ENCODE measurements at regions not wholly inside any gene's neighbourhood (a gene's known extent, or its start where the extent isn't known, plus 50 kb on each side); places are given as distances from the start of the nearest gene placed in this dataset.

DNA sequence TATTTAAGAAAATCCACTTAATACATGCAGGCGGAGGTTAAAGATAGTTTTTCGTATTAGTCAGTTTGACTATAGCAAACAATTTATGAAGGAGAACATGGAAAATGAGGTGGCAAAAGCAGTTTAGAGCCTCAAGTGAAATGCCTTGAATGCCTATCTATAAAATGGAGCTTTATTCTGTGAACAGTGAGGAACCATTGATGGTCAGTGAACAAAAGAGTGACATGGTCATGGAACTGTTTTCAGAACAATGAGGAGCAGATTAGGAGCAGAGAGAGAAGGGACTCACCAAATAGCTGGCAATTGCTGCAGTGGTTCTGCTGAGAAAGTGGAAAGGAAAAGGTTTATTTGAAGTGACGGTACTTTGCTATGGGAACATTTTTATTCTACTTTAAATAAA is 299.8 kb downstream of the DUSP10 start:
- 70% methylated on average over 2 of the region's 3 CpGs for WGBS (ENCODE audit: insufficient coverage)
- H3K9me3 Mint-ChIP-seq: no peaks in the 10 kb centered on the region
- DNase-seq (no peak), ATAC-seq (replicated peaks in 1 of 4) (no peak)
- H3K36me3 ChIP-seq (ENCODE audit: control insufficient read depth in 2 of 2, extremely low read depth in 1 of 2, insufficient read depth in 1 of 2, low read length in 1 of 2): no peaks in the 10 kb centered on the region
- H3K4me1 Mint-ChIP-seq: peaks cover 11 to 27% (median 21%) of the 10 kb centered on the region in 3 donors
- no peak overlapping the region for H3K4me3 ChIP-seq (ENCODE audit: control insufficient read depth in 1 of 2, extremely low read depth in 1 of 2, low read length in 1 of 2)
- H3K27ac Mint-ChIP-seq: no peak overlapping the region
- peaks cover 0 to 2% of the 10 kb centered on the region in 2 experiments for H3K27me3 ChIP-seq (replicated peaks in 1 of 2; ENCODE audit: control insufficient read depth in 2 of 2, extremely low read depth in 1 of 2, insufficient read depth in 2 of 2, low read length in 1 of 2)
- H3K27ac ChIP-seq (ENCODE audit: low read length): no peak overlapping the region
- no peak overlapping the region for H3K4me3 Mint-ChIP-seq
- no peaks in the 10 kb centered on the region for H3K9me3 ChIP-seq
- ChIA-PET CTCF (no interaction called here), POLR2A (no interaction called here)
- H3K27me3 Mint-ChIP-seq: peaks cover 3 to 6% of the 10 kb centered on the region in 2 donors
- H3K36me3 Mint-ChIP-seq: no peaks in the 10 kb centered on the region
- peaks cover 0 to 2% of the 10 kb centered on the region in 2 experiments for H3K4me1 ChIP-seq (ENCODE audit: control insufficient read depth in 1 of 2, extremely low read depth in 1 of 2, insufficient read depth in 2 of 2, low read length in 2 of 2)

DNA sequence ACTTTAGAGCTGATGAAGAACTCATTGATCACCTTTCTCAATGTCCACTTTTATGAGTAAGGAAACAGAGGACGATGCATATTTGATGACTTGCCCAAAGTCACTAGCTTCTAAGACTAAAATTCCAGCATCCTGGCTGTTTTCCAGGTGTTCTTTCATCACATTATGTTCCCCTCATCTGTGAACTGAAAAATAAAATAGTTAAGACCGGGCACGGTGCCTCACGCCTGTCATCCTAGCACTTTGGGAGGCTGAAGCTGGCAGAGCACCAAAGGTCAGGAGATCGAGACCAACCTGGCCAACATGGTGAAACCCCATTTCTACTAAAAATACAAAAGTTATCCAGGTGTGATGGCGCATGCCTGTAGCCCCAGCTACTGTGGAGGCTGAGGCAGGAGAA is 297.5 kb downstream of the DUSP10 start:
- Histone ChIP-seq H3K4me1 (ENCODE audit: control insufficient read depth in 1 of 2, extremely low read depth in 1 of 2, insufficient read depth in 2 of 2, low read length in 2 of 2) (peaks cover 0 to 2% of the 10 kb centered on the region in 2 experiments), H3K9me3 (no peaks in the 10 kb centered on the region), H3K4me3 (ENCODE audit: control insufficient read depth in 1 of 2, extremely low read depth in 1 of 2, low read length in 1 of 2) (no peak overlapping the region), H3K27me3 (replicated peaks in 1 of 2; ENCODE audit: control insufficient read depth in 2 of 2, extremely low read depth in 1 of 2, insufficient read depth in 2 of 2, low read length in 1 of 2) (peaks cover 0 to 2% of the 10 kb centered on the region in 2 experiments), H3K36me3 (ENCODE audit: control insufficient read depth in 2 of 2, extremely low read depth in 1 of 2, insufficient read depth in 1 of 2, low read length in 1 of 2) (no peaks in the 10 kb centered on the region), H3K27ac (ENCODE audit: low read length) (no peak overlapping the region)
- H3K27me3 Mint-ChIP-seq: peaks cover 3 to 6% of the 10 kb centered on the region in 2 donors
- ChIA-PET POLR2A (no interaction called here), CTCF (interaction anchor here in 1 of 2 donors (0.6 kb wide), 1 partner anchor 541 kb away, joined by 3 read pairs; no protein-coding TSS in a partner anchor)
- no peaks in the 10 kb centered on the region for H3K36me3 Mint-ChIP-seq
- no peaks in the 10 kb centered on the region for H3K9me3 Mint-ChIP-seq
- ATAC-seq (replicated peaks in 1 of 4) (no peak), DNase-seq (no peak)
- H3K4me1 Mint-ChIP-seq: peaks cover 8 to 16% (median 16%) of the 10 kb centered on the region in 3 donors
- no peak overlapping the region for H3K4me3 Mint-ChIP-seq
- no peak overlapping the region for H3K27ac Mint-ChIP-seq
- 90% methylated on average over 4 of the region's 6 CpGs for WGBS (ENCODE audit: insufficient coverage)

DNA sequence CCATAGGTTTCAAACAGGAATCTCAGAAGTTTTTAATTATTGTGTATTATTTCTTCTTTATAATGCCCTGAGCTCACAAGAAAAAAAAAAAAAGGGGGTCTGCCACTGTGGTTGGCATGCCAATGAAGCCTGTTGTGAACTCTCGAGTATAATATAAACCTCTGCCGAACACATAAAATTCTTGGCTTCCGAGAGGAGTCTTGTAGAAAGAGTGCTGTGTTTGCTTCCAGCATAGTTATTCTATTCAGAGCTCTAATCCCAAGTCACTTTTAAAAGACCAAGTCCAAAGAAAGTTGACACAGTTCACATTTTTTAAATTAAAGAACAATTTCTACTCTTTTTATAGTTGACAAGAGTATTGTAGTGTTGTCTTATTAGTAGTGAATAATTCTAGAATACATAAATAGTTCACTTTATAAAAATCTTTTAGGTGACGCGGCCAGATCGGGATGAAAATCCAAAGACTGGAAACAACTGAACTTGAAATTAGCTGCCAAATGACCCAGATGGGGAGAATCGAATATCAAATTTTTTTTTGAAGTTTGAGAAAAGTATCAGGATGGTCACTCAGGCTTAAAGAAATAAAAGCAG is 293.2 kb downstream of the DUSP10 start:
- no peaks in the 10 kb centered on the region for H3K9me3 Mint-ChIP-seq
- H3K4me1 ChIP-seq (ENCODE audit: control insufficient read depth in 1 of 2, extremely low read depth in 1 of 2, insufficient read depth in 2 of 2, low read length in 2 of 2): no peaks in the 10 kb centered on the region
- H3K36me3 Mint-ChIP-seq: no peaks in the 10 kb centered on the region
- H3K4me3 Mint-ChIP-seq: no peak overlapping the region
- H3K27ac Mint-ChIP-seq: no peak overlapping the region
- H3K27ac ChIP-seq (ENCODE audit: low read length): no peak overlapping the region
- ChIA-PET POLR2A (interaction anchor here in 1 of 2 donors (0.6 kb wide), 1 partner anchor 10 kb away, joined by 4 read pairs; no protein-coding TSS in a partner anchor), CTCF (interaction anchor here in 1 of 2 donors (0.7 kb wide), 1 partner anchor 25 kb away, joined by 4 read pairs; no protein-coding TSS in a partner anchor)
- no peaks in the 10 kb centered on the region for H3K36me3 ChIP-seq (ENCODE audit: control insufficient read depth in 2 of 2, extremely low read depth in 1 of 2, insufficient read depth in 1 of 2, low read length in 1 of 2)
- no peaks in the 10 kb centered on the region for H3K9me3 ChIP-seq
- peaks cover 0 to 2% of the 10 kb centered on the region in 2 experiments for H3K27me3 ChIP-seq (replicated peaks in 1 of 2; ENCODE audit: control insufficient read depth in 2 of 2, extremely low read depth in 1 of 2, insufficient read depth in 2 of 2, low read length in 1 of 2)
- H3K4me1 Mint-ChIP-seq: peaks cover 0 to 4% (median 0%) of the 10 kb centered on the region in 3 donors
- ATAC-seq (replicated peaks in 1 of 4): no peak
- WGBS (ENCODE audit: insufficient coverage): no CpG with 5 or more reads among the region's 7 CpGs
- no peak overlapping the region for H3K4me3 ChIP-seq (ENCODE audit: control insufficient read depth in 1 of 2, extremely low read depth in 1 of 2, low read length in 1 of 2)
- H3K27me3 Mint-ChIP-seq: peaks cover 14 to 17% of the 10 kb centered on the region in 2 donors
- no peak for DNase-seq

DNA sequence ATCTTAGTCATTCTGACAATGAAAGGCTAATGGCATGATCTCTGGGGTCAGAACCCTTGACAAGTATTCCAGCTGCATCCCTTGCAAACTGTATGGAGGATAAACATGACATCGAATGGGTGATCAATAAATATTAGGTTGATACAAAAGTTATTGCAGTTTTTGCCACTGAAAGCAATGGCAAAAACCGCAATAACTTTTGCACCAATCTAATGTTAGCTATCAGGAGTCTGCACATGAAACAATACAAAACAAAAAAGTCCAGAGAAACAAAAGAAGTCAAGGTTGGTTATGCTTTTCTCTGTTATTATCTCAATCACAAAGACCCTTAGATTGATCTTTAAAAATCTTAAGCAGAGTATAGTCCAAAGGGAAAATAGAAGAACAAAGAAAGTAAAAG is 292.7 kb downstream of the DUSP10 start:
- Histone ChIP-seq H3K27ac (ENCODE audit: low read length) (no peak overlapping the region), H3K9me3 (no peaks in the 10 kb centered on the region), H3K4me3 (ENCODE audit: control insufficient read depth in 1 of 2, extremely low read depth in 1 of 2, low read length in 1 of 2) (no peak overlapping the region), H3K4me1 (ENCODE audit: control insufficient read depth in 1 of 2, extremely low read depth in 1 of 2, insufficient read depth in 2 of 2, low read length in 2 of 2) (no peaks in the 10 kb centered on the region), H3K36me3 (ENCODE audit: control insufficient read depth in 2 of 2, extremely low read depth in 1 of 2, insufficient read depth in 1 of 2, low read length in 1 of 2) (no peaks in the 10 kb centered on the region), H3K27me3 (replicated peaks in 1 of 2; ENCODE audit: control insufficient read depth in 2 of 2, extremely low read depth in 1 of 2, insufficient read depth in 2 of 2, low read length in 1 of 2) (peaks cover 0 to 2% of the 10 kb centered on the region in 2 experiments)
- Mint-ChIP-seq H3K4me3 (no peak overlapping the region), H3K27ac (no peak overlapping the region), H3K9me3 (no peaks in the 10 kb centered on the region), H3K36me3 (no peaks in the 10 kb centered on the region), H3K4me1 (peaks cover 0 to 4% (median 0%) of the 10 kb centered on the region in 3 donors), H3K27me3 (peaks cover 14 to 17% of the 10 kb centered on the region in 2 donors)
- WGBS (ENCODE audit: insufficient coverage): no CpG with 5 or more reads among the region's 2 CpGs
- ATAC-seq (replicated peaks in 1 of 4) (no peak), DNase-seq (no peak)
- ChIA-PET CTCF (no interaction called here), POLR2A (no interaction called here)

DNA sequence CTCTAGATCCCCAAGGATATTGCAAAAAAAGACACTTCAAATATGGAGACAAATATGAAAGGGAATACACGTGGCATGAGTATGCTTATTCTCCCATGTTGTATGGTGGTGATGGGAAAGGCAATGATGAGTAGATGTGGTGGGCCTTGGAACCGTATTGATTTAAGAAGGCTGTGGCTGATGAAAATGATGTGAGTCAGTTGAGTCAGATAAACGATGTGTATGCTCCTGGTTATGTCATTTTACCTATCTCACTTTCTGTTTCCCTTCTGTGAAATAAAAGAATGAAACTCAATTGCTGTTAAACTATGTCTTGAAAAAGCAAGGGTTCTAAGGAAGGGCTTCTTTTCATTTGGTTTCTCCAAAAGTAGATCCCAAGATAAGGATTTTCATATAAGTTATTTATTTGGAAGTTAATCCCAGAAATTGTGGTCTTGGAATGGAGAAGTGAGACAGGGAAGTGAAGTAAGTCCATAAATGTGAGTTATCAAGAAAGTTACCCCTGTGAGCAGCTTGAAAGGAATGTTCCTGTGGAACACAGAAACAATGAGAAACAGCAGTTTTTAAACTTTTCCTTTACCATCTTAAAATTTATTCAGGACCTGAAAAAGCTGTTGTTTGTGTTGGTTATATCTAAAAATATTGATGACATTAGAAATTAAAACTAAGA is 292.0 kb downstream of the DUSP10 start:
- H3K9me3 ChIP-seq: no peaks in the 10 kb centered on the region
- Mint-ChIP-seq H3K4me3 (no peak overlapping the region), H3K4me1 (peaks cover 0 to 4% (median 0%) of the 10 kb centered on the region in 3 donors), H3K36me3 (no peaks in the 10 kb centered on the region), H3K27ac (no peak overlapping the region), H3K9me3 (no peaks in the 10 kb centered on the region), H3K27me3 (peaks cover 14 to 17% of the 10 kb centered on the region in 2 donors)
- H3K36me3 ChIP-seq (ENCODE audit: control insufficient read depth in 2 of 2, extremely low read depth in 1 of 2, insufficient read depth in 1 of 2, low read length in 1 of 2): no peaks in the 10 kb centered on the region
- no peaks in the 10 kb centered on the region for H3K4me1 ChIP-seq (ENCODE audit: control insufficient read depth in 1 of 2, extremely low read depth in 1 of 2, insufficient read depth in 2 of 2, low read length in 2 of 2)
- no peaks in the 10 kb centered on the region for H3K27me3 ChIP-seq (replicated peaks in 1 of 2; ENCODE audit: control insufficient read depth in 2 of 2, extremely low read depth in 1 of 2, insufficient read depth in 2 of 2, low read length in 1 of 2)
- ChIA-PET POLR2A (no interaction called here), CTCF (no interaction called here)
- DNase-seq (no peak), ATAC-seq (replicated peaks in 1 of 4) (no peak)
- no peak overlapping the region for H3K4me3 ChIP-seq (ENCODE audit: control insufficient read depth in 1 of 2, extremely low read depth in 1 of 2, low read length in 1 of 2)
- no peak overlapping the region for H3K27ac ChIP-seq (ENCODE audit: low read length)
- WGBS (ENCODE audit: insufficient coverage): no CpG with 5 or more reads among the region's 3 CpGs

DNA sequence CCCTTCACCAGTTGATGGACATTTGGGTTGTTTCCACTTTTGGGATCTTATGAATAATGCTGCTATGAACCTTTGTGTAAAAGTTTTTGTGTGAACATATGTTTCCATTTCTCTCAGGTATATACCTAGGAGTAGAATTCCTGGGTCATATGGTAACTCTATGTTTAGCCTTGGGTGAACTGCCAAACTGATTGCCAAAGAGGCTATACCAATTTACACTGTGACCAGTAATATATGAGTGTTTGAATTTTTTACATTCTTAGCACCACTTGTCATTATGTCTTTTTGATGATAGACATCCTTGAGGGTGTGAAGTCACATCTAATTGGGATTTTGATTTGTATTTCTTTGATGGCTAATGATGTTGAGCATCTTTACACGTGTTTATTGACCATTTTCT is 290.1 kb downstream of the DUSP10 start:
- ATAC-seq (replicated peaks in 1 of 4) (no peak), DNase-seq (no peak)
- H3K27me3 Mint-ChIP-seq: peaks cover 12 to 16% of the 10 kb centered on the region in 2 donors
- no peaks in the 10 kb centered on the region for H3K27me3 ChIP-seq (replicated peaks in 1 of 2; ENCODE audit: control insufficient read depth in 2 of 2, extremely low read depth in 1 of 2, insufficient read depth in 2 of 2, low read length in 1 of 2)
- H3K36me3 ChIP-seq (ENCODE audit: control insufficient read depth in 2 of 2, extremely low read depth in 1 of 2, insufficient read depth in 1 of 2, low read length in 1 of 2): no peaks in the 10 kb centered on the region
- ChIA-PET CTCF (no interaction called here), POLR2A (no interaction called here)
- no peaks in the 10 kb centered on the region for H3K9me3 ChIP-seq
- no CpG with 5 or more reads among the region's 1 CpG for WGBS (ENCODE audit: insufficient coverage)
- peaks cover 0 to 4% (median 0%) of the 10 kb centered on the region in 3 donors for H3K4me1 Mint-ChIP-seq
- H3K27ac ChIP-seq (ENCODE audit: low read length): no peak overlapping the region
- no peaks in the 10 kb centered on the region for H3K4me1 ChIP-seq (ENCODE audit: control insufficient read depth in 1 of 2, extremely low read depth in 1 of 2, insufficient read depth in 2 of 2, low read length in 2 of 2)
- no peak overlapping the region for H3K4me3 Mint-ChIP-seq
- H3K36me3 Mint-ChIP-seq: no peaks in the 10 kb centered on the region
- no peak overlapping the region for H3K4me3 ChIP-seq (ENCODE audit: control insufficient read depth in 1 of 2, extremely low read depth in 1 of 2, low read length in 1 of 2)
- H3K9me3 Mint-ChIP-seq: no peaks in the 10 kb centered on the region
- H3K27ac Mint-ChIP-seq: no peak overlapping the region
